ENCODE measurements at regions not wholly inside any gene's neighbourhood (a gene's known extent, or its start where the extent isn't known, plus 50 kb on each side); places are given as distances from the start of the nearest gene placed in this dataset.

DNA sequence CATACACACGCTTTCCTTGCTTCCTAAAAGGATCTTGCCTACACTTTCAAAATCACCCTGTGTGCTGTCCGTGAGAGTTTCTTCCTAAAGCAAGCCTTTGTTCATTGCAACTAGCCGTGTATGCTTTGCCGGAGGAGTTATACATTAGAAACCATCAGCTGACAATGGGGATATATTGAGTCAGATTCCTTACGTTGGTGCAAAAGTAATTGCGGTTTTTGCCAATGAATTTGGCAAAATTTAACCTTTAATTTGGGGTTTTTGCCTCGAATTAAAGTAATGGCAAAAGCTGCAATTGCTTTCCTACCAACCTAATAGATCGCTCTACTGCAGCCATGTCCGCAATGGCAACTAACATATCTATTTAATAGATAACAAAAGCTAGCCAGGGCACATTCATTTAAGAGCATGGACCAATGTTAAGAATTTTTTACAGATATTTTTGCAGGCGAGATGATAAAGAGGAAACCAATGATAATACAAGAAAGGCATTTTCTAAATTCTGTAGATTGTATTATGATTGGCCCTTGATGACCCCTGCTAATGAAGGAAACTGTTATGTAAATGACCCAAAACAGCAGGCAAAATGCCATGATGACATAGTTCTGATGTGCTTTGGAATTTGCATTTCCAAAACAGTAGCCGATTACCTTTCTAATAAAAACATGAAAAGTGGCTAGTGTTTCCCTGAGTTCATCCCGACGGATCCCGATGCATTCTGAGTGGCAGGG, 184.8 kb upstream of the NRP1 start:
- in situ Hi-C loops (cut with HindIII; ENCODE audit: low sequenced_read_pairs): no loop called here
- no peak overlapping the region for H3K4me3 ChIP-seq (ENCODE audit: low read depth, low read length)
- no peak for DNase-seq (ENCODE audit: low read depth, low spot score)
- TF ChIP-seq, protein P1, sequence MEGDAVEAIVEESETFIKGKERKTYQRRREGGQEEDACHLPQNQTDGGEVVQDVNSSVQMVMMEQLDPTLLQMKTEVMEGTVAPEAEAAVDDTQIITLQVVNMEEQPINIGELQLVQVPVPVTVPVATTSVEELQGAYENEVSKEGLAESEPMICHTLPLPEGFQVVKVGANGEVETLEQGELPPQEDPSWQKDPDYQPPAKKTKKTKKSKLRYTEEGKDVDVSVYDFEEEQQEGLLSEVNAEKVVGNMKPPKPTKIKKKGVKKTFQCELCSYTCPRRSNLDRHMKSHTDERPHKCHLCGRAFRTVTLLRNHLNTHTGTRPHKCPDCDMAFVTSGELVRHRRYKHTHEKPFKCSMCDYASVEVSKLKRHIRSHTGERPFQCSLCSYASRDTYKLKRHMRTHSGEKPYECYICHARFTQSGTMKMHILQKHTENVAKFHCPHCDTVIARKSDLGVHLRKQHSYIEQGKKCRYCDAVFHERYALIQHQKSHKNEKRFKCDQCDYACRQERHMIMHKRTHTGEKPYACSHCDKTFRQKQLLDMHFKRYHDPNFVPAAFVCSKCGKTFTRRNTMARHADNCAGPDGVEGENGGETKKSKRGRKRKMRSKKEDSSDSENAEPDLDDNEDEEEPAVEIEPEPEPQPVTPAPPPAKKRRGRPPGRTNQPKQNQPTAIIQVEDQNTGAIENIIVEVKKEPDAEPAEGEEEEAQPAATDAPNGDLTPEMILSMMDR (IDR thresholded peaks at IDR 0.05; ENCODE audit: low read depth, low read length): no peak

DNA sequence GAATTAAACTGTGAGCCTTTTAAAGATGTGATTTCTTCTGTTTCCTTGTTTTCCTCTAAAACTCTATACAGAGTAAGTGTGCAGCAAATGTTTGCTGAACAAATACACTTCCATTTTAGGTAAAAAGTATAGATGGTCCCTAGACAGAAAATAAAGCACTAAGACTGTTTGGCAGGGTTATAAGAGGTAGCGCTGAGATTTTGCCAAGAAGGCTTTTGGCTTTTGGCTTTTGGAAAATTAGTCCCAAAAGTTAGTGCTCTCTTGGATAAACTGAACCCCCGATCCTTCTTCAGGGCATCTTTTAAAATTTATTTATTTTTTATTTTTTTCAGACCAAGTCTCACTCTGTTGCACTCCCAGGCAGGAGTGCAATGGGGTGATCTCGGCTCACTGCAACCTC, 175.7 kb upstream of the NRP1 start:
- TF ChIP-seq, protein P1 (IDR thresholded peaks at IDR 0.05; ENCODE audit: low read depth, low read length): no peak

DNA sequence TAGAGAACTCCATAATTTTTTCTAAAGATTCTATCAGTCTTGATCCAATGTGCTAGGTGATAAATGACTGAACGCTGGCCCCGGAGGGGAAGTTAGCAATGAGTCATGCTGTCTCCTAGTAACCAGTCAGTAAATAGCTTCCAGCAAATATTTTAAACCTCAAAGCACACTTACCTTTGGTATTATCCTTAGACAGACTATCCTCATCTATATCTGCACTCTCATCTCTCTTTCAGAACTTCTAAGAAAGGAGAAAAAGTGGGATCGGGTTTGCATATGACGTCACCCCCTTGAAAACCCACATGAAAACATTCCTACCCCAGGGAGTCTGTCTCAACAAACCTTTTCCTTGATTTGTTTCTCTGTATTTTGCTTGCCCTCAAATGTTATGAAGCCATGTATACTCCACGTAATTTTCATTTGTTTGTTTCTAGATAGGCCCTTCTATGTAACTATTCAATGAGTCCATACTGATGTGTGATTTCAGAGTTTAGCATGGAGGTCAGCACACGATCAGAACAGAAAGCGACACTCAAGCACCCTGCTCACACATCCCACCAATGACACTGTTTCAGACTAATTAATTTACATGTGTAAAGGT, 174.9 kb upstream of the NRP1 start:
- TF ChIP-seq, protein P1 (IDR thresholded peaks at IDR 0.05; ENCODE audit: low read depth, low read length): no peak
- in situ Hi-C loops (cut with HindIII; ENCODE audit: low sequenced_read_pairs): no loop called here
- DNase-seq (ENCODE audit: low read depth, low spot score): peak; percentile 92
- H3K4me3 ChIP-seq (ENCODE audit: low read depth, low read length): no peak overlapping the region

More for the DNA sequence above, 175.7 kb upstream of the NRP1 start:
- DNase-seq (ENCODE audit: low read depth, low spot score): no peak
- in situ Hi-C loops (cut with HindIII; ENCODE audit: low sequenced_read_pairs): no loop called here
- no peak overlapping the region for H3K4me3 ChIP-seq (ENCODE audit: low read depth, low read length)

- DNase-seq (ENCODE audit: low read depth, low spot score): no peak
- no peak overlapping the region for H3K4me3 ChIP-seq (ENCODE audit: low read depth, low read length)
- TF ChIP-seq, protein P1 (IDR thresholded peaks at IDR 0.05; ENCODE audit: low read depth, low read length): no peak
- in situ Hi-C loops (cut with HindIII; ENCODE audit: low sequenced_read_pairs): no loop called here
Measured at GRCh38 chr10:33507662-33508425, 173.4 kb upstream of the NRP1 start.

DNA sequence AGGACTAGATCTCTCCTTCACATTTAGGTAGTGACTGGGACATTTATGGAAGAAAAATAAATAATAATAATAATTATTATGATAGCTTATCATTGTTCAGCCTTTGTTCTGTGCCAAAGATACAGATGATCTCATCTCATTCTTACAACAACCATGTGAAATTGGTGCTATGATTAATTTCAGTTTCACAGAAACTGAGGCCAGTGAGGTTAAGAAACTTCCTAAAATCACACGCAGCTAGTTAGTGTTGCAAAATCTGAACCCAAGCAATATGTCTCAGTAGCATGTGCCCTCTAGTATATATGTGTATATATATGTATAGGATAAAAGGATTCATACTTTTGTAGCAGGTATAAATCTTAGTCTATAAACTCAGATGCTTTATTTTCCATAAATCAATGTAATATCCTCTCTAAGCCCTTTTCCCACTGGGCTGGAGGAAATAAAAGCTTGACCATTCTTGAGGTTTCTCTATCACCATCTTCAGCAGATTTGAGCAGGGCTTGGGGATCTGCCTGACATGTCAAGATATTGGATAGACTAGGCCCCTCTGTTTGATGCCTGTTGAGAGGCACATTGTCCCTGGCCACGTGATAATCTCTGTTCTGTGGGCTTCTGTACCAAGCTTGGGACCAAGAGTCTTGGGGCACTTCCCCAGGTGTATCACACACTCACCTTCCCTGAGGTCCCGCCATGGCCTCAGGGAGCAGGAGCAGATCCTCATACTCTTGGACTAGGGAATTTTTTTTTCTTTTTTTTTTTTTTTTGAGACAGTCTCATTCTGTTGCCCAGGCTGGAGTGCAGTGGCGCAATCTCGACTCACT, 172.6 kb upstream of the NRP1 start:
- peak; percentile 17 for DNase-seq (ENCODE audit: low read depth, low spot score)
- H3K4me3 ChIP-seq (ENCODE audit: low read depth, low read length): no peak overlapping the region
- TF ChIP-seq, protein P1 (IDR thresholded peaks at IDR 0.05; ENCODE audit: low read depth, low read length): no peak
- in situ Hi-C loops (cut with HindIII; ENCODE audit: low sequenced_read_pairs): no loop called here

GRCh38 chr10:33506391-33506790, 171.9 kb upstream of the NRP1 start:
- in situ Hi-C loops (cut with HindIII; ENCODE audit: low sequenced_read_pairs): no loop called here

More at GRCh38 chr10:33506391-33506790, 171.9 kb upstream of the NRP1 start:
- H3K4me3 ChIP-seq (ENCODE audit: low read depth, low read length): no peak overlapping the region
- no peak for DNase-seq (ENCODE audit: low read depth, low spot score)
- TF ChIP-seq, protein P1 (IDR thresholded peaks at IDR 0.05; ENCODE audit: low read depth, low read length): no peak

Measured in astrocyte of the spinal cord (primary cell).